IMR-90 (cell line): ENCODE measurements at regions not wholly inside any gene's neighbourhood (a gene's known extent, or its start where the extent isn't known, plus 50 kb on each side); places are given as distances from the start of the nearest gene placed in this dataset.
A peak's percentile ranks its signal among the peaks of the same experiment; 100 is the strongest.

Experiments used
- ATAC-seq: fragments of 200-7000 bp; cut with Tn5 transposase; 2 replicates; pipeline ENCODE4 v1.9.1; 2020; ENCODE audit warnings: low read depth, mild to moderate bottlenecking, moderate library complexity
- BruUV-seq: library from RNA; stranded (reverse); fragments of 400-500 nt; replicated peaks from 2 replicates; lab custom pipeline; 2021; lab: Mats Ljungman, UMichigan
- CTCF ChIA-PET: fragments of 300-600 bp; formaldehyde crosslinking; extraction: SDS; loops from one replicate; lab custom pipeline; 2021; ENCODE audit warnings: antibody characterized with exemption; lab: Yijun Ruan, JAX
- POLR2A ChIA-PET: fragments of 300-600 bp; sonication (Branson Sonifier 250); formaldehyde crosslinking; loops from one replicate; lab custom pipeline; 2022; ENCODE audit warnings: antibody characterized with exemption; ENCODE audit not compliant: unreplicated experiment; lab: Charles Lee
- DNase-seq: peaks from one replicate; pipeline ENCODE4 v3.0.0; 2013
- H2AFZ ChIP-seq: replicated peaks from 2 replicates; pipeline ENCODE3; 2013; ENCODE audit warnings: low read length, mild to moderate bottlenecking; ENCODE audit not compliant: poor library complexity
- H2AK5ac ChIP-seq: 2 replicates; pipeline ENCODE4 v1.6.1; 2013; ENCODE audit warnings: low read depth, low read length, inconsistent platforms
- H2AK9ac ChIP-seq: replicated peaks from 2 replicates; pipeline ENCODE3; 2013; ENCODE audit warnings: mild to moderate bottlenecking, low read depth, low read length, moderate library complexity; ENCODE audit not compliant: poor library complexity
- H2BK120ac ChIP-seq: 2 replicates; pipeline ENCODE4 v1.6.1; 2013; ENCODE audit warnings: low read depth, low read length, inconsistent platforms
- H2BK15ac ChIP-seq: 3 replicates; pipeline ENCODE4 v1.6.1; 2013; ENCODE audit warnings: low read depth, low read length, inconsistent platforms
- H2BK20ac ChIP-seq: 2 replicates; pipeline ENCODE4 v1.6.1; 2013; ENCODE audit warnings: low read depth, mild to moderate bottlenecking, inconsistent platforms, low read length, moderate library complexity
- H2BK5ac ChIP-seq: 2 replicates; pipeline ENCODE4 v1.6.1; 2013; ENCODE audit warnings: mild to moderate bottlenecking, low read depth, low read length, inconsistent platforms; ENCODE audit not compliant: poor library complexity, severe bottlenecking
- H3K14ac ChIP-seq: replicated peaks from 2 replicates; pipeline ENCODE4 v1.6.1; 2013; ENCODE audit warnings: low read depth, low read length, inconsistent platforms
- H3K18ac ChIP-seq: 2 replicates; pipeline ENCODE4 v1.6.1; 2013; ENCODE audit warnings: low read depth, low read length, control low read depth
- H3K23ac ChIP-seq: 2 replicates; pipeline ENCODE4 v1.6.1; 2013; ENCODE audit warnings: low read depth, low read length, inconsistent platforms
- H3K27ac ChIP-seq: 2 replicates; pipeline ENCODE4 v1.5.1; 2013; ENCODE audit warnings: mild to moderate bottlenecking, control low read depth, low read length; ENCODE audit not compliant: insufficient read depth
- H3K27me3 ChIP-seq: 2 replicates; pipeline ENCODE4 v1.6.1; 2013; ENCODE audit warnings: low read length; ENCODE audit not compliant: control insufficient read depth, insufficient read depth
- H3K36me3 ChIP-seq: 2 replicates; pipeline ENCODE4 v1.6.1; 2013; ENCODE audit warnings: low read length, mixed read lengths; ENCODE audit not compliant: control insufficient read depth, insufficient read depth
- H3K4ac ChIP-seq: 2 replicates; pipeline ENCODE4 v1.6.1; 2013; ENCODE audit warnings: low read depth, low read length, inconsistent platforms
- H3K4me1 ChIP-seq: 2 replicates; pipeline ENCODE4 v1.6.1; 2013; ENCODE audit warnings: low read length, mixed read lengths; ENCODE audit not compliant: control insufficient read depth, insufficient read depth
- H3K4me2 ChIP-seq: 2 replicates; pipeline ENCODE4 v1.6.1; 2013; ENCODE audit warnings: low read depth, mild to moderate bottlenecking, control low read depth, low read length, moderate library complexity
- H3K4me3 ChIP-seq: 2 replicates; pipeline ENCODE4 v1.5.1; 2013; ENCODE audit warnings: low read depth, mild to moderate bottlenecking, control low read depth, low read length, moderate library complexity; ENCODE audit not compliant: insufficient read depth
- H3K56ac ChIP-seq: 2 replicates; pipeline ENCODE4 v1.6.1; 2013; ENCODE audit warnings: low read length, inconsistent platforms; ENCODE audit not compliant: insufficient read depth; ENCODE audit errors: extremely low read depth
- H3K79me1 ChIP-seq, 2 experiments: 2 replicates each; pipeline ENCODE4 v1.6.1; 2013; ENCODE audit warnings: low read length in 2 of 2, inconsistent platforms in 1 of 2, low read depth in 1 of 2
- H3K9ac ChIP-seq: 2 replicates; pipeline ENCODE4 v1.6.1; 2013; ENCODE audit warnings: low read depth, low read length, control low read depth
- H3K9me1 ChIP-seq: 2 replicates; pipeline ENCODE4 v1.6.1; 2013; ENCODE audit warnings: low read length, inconsistent platforms; ENCODE audit not compliant: insufficient read depth
- H3K9me3 ChIP-seq: 2 replicates; pipeline ENCODE4 v1.6.1; 2013; ENCODE audit warnings: low read length; ENCODE audit not compliant: control insufficient read depth, insufficient read depth
- H4K20me1 ChIP-seq: 2 replicates; pipeline ENCODE4 v1.6.1; 2013; ENCODE audit warnings: low read length, inconsistent platforms; ENCODE audit not compliant: insufficient read depth
- H4K5ac ChIP-seq: 2 replicates; pipeline ENCODE4 v1.6.1; 2013; ENCODE audit warnings: mild to moderate bottlenecking, low read depth, low read length, control low read depth
- H4K8ac ChIP-seq, 2 experiments: 2 replicates each; pipeline ENCODE4 v1.6.1; 2013; ENCODE audit warnings: low read depth in 2 of 2, low read length in 2 of 2, control low read depth in 1 of 2, inconsistent platforms in 1 of 2
- H4K91ac ChIP-seq: 2 replicates; pipeline ENCODE4 v1.6.1; 2013; ENCODE audit warnings: low read depth, low read length, inconsistent platforms; ENCODE audit not compliant: insufficient read depth
- BHLHE40 ChIP-seq: fragments of 150-350 bp; IDR thresholded peaks from 2 replicates; pipeline ENCODE4 v1.6.1; 2016; ENCODE audit warnings: mild to moderate bottlenecking, low read depth, low read length
- CEBPB ChIP-seq: IDR thresholded peaks from 2 replicates; pipeline ENCODE4 v1.6.1; 2012; ENCODE audit warnings: low read depth, low read length, improper control_type of control experiment
- CHD1 ChIP-seq: IDR thresholded peaks from 2 replicates; pipeline ENCODE4 v1.6.1; 2012; ENCODE audit warnings: low read depth, low read length, improper control_type of control experiment
- CTCF ChIP-seq: conservative IDR thresholded peaks from 2 replicates; pipeline ENCODE4 v1.5.1; 2012; ENCODE audit warnings: mild to moderate bottlenecking, low read depth, low read length, improper control_type of control experiment
- ELK1 ChIP-seq: fragments of 150-350 bp; IDR thresholded peaks from 2 replicates; pipeline ENCODE4 v1.6.1; 2016; ENCODE audit warnings: low read depth, mild to moderate bottlenecking, low read length, moderate library complexity, borderline replicate concordance
- FOS ChIP-seq: fragments of 150-350 bp; IDR thresholded peaks from 2 replicates; pipeline ENCODE4 v1.6.1; 2016; ENCODE audit warnings: low read depth, low read length
- MAFK ChIP-seq: IDR thresholded peaks from 2 replicates; pipeline ENCODE4 v1.6.1; 2012; ENCODE audit warnings: low read depth, low read length, improper control_type of control experiment
- MAZ ChIP-seq: IDR thresholded peaks from 2 replicates; pipeline ENCODE4 v1.6.1; 2012; ENCODE audit warnings: low read depth, mild to moderate bottlenecking, low read length, improper control_type of control experiment, moderate library complexity, borderline replicate concordance
- MXI1 ChIP-seq: IDR thresholded peaks from 2 replicates; pipeline ENCODE4 v1.6.1; 2012; ENCODE audit warnings: low read depth, mild to moderate bottlenecking, low read length, moderate library complexity, borderline replicate concordance
- NFE2L2 ChIP-seq: fragments of 150-350 bp; IDR thresholded peaks from 2 replicates; pipeline ENCODE4 v1.6.1; 2016; ENCODE audit warnings: low read depth, mild to moderate bottlenecking, low read length
- POLR2A ChIP-seq: IDR thresholded peaks from 2 replicates; pipeline ENCODE4 v1.6.1; 2012; ENCODE audit warnings: mild to moderate bottlenecking, low read depth, low read length
- RAD21 ChIP-seq: IDR thresholded peaks from 2 replicates; pipeline ENCODE4 v1.6.1; 2012; ENCODE audit warnings: low read length, improper control_type of control experiment
- RCOR1 ChIP-seq: IDR thresholded peaks from 2 replicates; pipeline ENCODE4 v1.6.1; 2012; ENCODE audit warnings: mild to moderate bottlenecking, low read length, improper control_type of control experiment; ENCODE audit not compliant: insufficient replicate concordance
- RFX5 ChIP-seq: IDR thresholded peaks from 2 replicates; pipeline ENCODE4 v1.8.0; 2012; ENCODE audit warnings: low read depth, mild to moderate bottlenecking, low read length, moderate library complexity
- SMC3 ChIP-seq: fragments of 150-350 bp; IDR thresholded peaks from 2 replicates; pipeline ENCODE4 v1.6.1; 2016; ENCODE audit warnings: low read depth, mild to moderate bottlenecking, antibody characterized with exemption, low read length, moderate library complexity
- USF2 ChIP-seq: fragments of 150-350 bp; IDR thresholded peaks from 2 replicates; pipeline ENCODE4 v1.6.1; 2017; ENCODE audit warnings: mild to moderate bottlenecking, antibody characterized with exemption, low read length, low read depth
- WGBS, 2 experiments: methylation state at CpG; one replicate each; pipeline versions ENCODE4 v1.1.5 to v1.1.7; 2013; ENCODE audit warnings: missing lambda C conversion rate in 2 of 2; ENCODE audit not compliant: insufficient read length in 1 of 2; ENCODE audit errors: extremely low coverage in 2 of 2; 5-methylcytosine and 5-hydroxymethylcytosine counted together
- dilution Hi-C: fragments of 300-500 bp; cut with HindIII; formaldehyde crosslinking; loops from one replicate; pipeline ENCODE4 v1.14.3; 2018; ENCODE audit warnings: low sequenced_read_pairs; ENCODE audit not compliant: unreplicated experiment
- in situ Hi-C: fragments of 300-500 bp; cut with MboI; formaldehyde crosslinking; loops from 3 replicates; pipeline ENCODE4 v1.14.3; 2019; ENCODE audit warnings: low sequenced_read_pairs, inconsistent platforms, mixed read lengths
- intact Hi-C: fragments of 100-400 bp; cut with micrococcal nuclease; formaldehyde crosslinking; loops from 2 replicates; pipeline ENCODE4 v1.10.0; 2022

GRCh38 chr5:98997000-98997399, 68.2 kb upstream of the CHD1 start:
- Histone ChIP-seq H2AFZ (no peak overlapping the region), H4K91ac (no peak overlapping the region), H3K4me1 (no peaks in the 10 kb centered on the region), H3K14ac (no peak overlapping the region), H2AK5ac (no peak overlapping the region), H2BK5ac (no peak overlapping the region), H3K4ac (no peak overlapping the region), H2BK20ac (no peak overlapping the region), H3K27ac (no peak overlapping the region), H3K4me3 (no peak overlapping the region), H3K56ac (no peak overlapping the region), H4K8ac (no peak overlapping the region), H3K9me1 (no peaks in the 10 kb centered on the region), H3K18ac (no peak overlapping the region), H3K4me2 (no peak overlapping the region), H4K20me1 (no peaks in the 10 kb centered on the region), H4K5ac (no peak overlapping the region), H3K79me1 (no peaks in the 10 kb centered on the region), H3K23ac (no peak overlapping the region), H2BK120ac (no peak overlapping the region), H3K9ac (no peak overlapping the region), H3K27me3 (no peaks in the 10 kb centered on the region; the same call in 1 of the 2 replicates), H3K9me3 (no peaks in the 10 kb centered on the region), H3K36me3 (no peaks in the 10 kb centered on the region), H2AK9ac (no peak overlapping the region), H2BK15ac (no peak overlapping the region)
- no peak for TF ChIP-seq CEBPB
- no peak for TF ChIP-seq RCOR1
- TF ChIP-seq FOS = no peak
- TF ChIP-seq MXI1 = no peak
- TF ChIP-seq USF2 = no peak
- no peak for TF ChIP-seq MAFK
- no peak for TF ChIP-seq RAD21
- TF ChIP-seq NFE2L2 = no peak
- TF ChIP-seq POLR2A = no peak
- TF ChIP-seq CHD1 = no peak
- TF ChIP-seq ELK1 = no peak
- no peak for TF ChIP-seq RFX5
- TF ChIP-seq MAZ = no peak
- no peak for TF ChIP-seq BHLHE40
- TF ChIP-seq SMC3 = no peak
- no peak for TF ChIP-seq CTCF
- intact Hi-C loops = no loop called here
- BruUV-seq = no TSS peak
- in situ Hi-C loops = no loop called here
- dilution Hi-C loops = no loop called here
- no peak for ATAC-seq
- WGBS, 2 experiments = 90% methylated on average over 2 of the region's 5 CpGs; no CpG with 5 or more reads in 1 of the 2 experiments
- ChIA-PET POLR2A (no interaction called here), CTCF (interaction anchor here (0.6 kb wide), 1 partner anchor 108 kb away, joined by 4 read pairs; no protein-coding TSS in a partner anchor)
- peak; percentile 29 for DNase-seq
